HepG2 (cell line): ENCODE measurements at regions not wholly inside any gene's neighbourhood (a gene's known extent, or its start where the extent isn't known, plus 50 kb on each side); places are given as distances from the start of the nearest gene placed in this dataset.
A peak's percentile ranks its signal among the peaks of the same experiment; 100 is the strongest.

Experiments used
- ATAC-seq: fragments of 200-7000 bp; cut with Tn5 transposase; 3 replicates; pipeline ENCODE4 v1.9.1; 2020; ENCODE audit warnings: mild to moderate bottlenecking, moderate library complexity
- BruUV-seq: library from RNA; stranded (reverse); fragments of 400-500 nt; replicated peaks from 2 replicates; lab custom pipeline; 2021; lab: Mats Ljungman, UMichigan
- CTCF ChIA-PET: fragments of 300-600 bp; formaldehyde crosslinking; extraction: SDS; loops from one replicate; lab custom pipeline; 2021; ENCODE audit warnings: low total read pairs, inconsistent platforms, low intra/inter-chr PET ratio; lab: Yijun Ruan, JAX
- POLR2A ChIA-PET: fragments of 350-600 bp; sonication (Branson Sonifier 250); formaldehyde crosslinking; loops from one replicate; lab custom pipeline; 2020; ENCODE audit warnings: antibody characterized with exemption, inconsistent platforms; lab: Yijun Ruan, JAX
- DNase-seq: peaks from one replicate; pipeline ENCODE4 v3.0.0-alpha.2; 2015; ENCODE audit warnings: low spot score
- FAIRE-seq: peaks from 3 replicates; lab custom pipeline; 2011; peaks lifted over from hg19 to GRCh38; lab: Jason Lieb, UNC
- H2AFZ ChIP-seq: one replicate; pipeline ENCODE4 v1.6.1; 2011; ENCODE audit warnings: low read length, inconsistent platforms
- H3K27ac ChIP-seq: fragments of 300-600 bp; 3 replicates; pipeline ENCODE4 v1.8.0; 2011; ENCODE audit warnings: mixed run types, mild to moderate bottlenecking, mixed read lengths, low read length, inconsistent platforms; ENCODE audit not compliant: insufficient read depth; ENCODE audit errors: extremely low read length
- H3K27me3 ChIP-seq, 2 experiments: fragments of 200-600 bp in 1 of 2; 2 replicates in 1 of 2; 3 replicates in 1 of 2; pipeline versions ENCODE4 v1.6.0 to v1.8.0; 2011; ENCODE audit warnings: low read length in 2 of 2, mild to moderate bottlenecking in 2 of 2, moderate library complexity in 2 of 2, inconsistent platforms in 1 of 2; ENCODE audit not compliant: insufficient read depth in 2 of 2, control insufficient read depth in 1 of 2
- H3K36me3 ChIP-seq, 2 experiments: fragments of 200-600 bp in 1 of 2; replicated peaks in 1 of 2; 2 replicates in 1 of 2; 3 replicates in 1 of 2; pipeline versions ENCODE4 v1.5.1 to v1.8.0; 2011; ENCODE audit warnings: low read length in 2 of 2, inconsistent platforms in 1 of 2; ENCODE audit not compliant: insufficient read depth in 2 of 2, control insufficient read depth in 1 of 2
- H3K4me1 ChIP-seq: 2 replicates; pipeline ENCODE4 v1.5.1; 2012; ENCODE audit warnings: low read length, inconsistent platforms; ENCODE audit not compliant: insufficient read depth
- H3K4me2 ChIP-seq: 2 replicates; pipeline ENCODE4 v1.6.0; 2011; ENCODE audit warnings: low read depth, low read length, inconsistent platforms
- H3K4me3 ChIP-seq, 3 experiments: fragments of 200-600 bp in 1 of 3; sonication (generic), shearing (Covaris generic) in 1 of 3; replicated peaks in 1 of 3; 2 replicates each; pipeline ENCODE4 v1.5.1; 2011 to 2016; ENCODE audit warnings: low read length in 3 of 3, inconsistent platforms in 2 of 3, low read depth in 2 of 3, mild to moderate bottlenecking in 2 of 3, control low read depth in 1 of 3, mixed read lengths in 1 of 3; ENCODE audit not compliant: insufficient read depth in 1 of 3
- H3K79me2 ChIP-seq: one replicate; pipeline ENCODE4 v1.6.1; 2011; ENCODE audit warnings: low read length, inconsistent platforms; ENCODE audit not compliant: insufficient read depth
- H3K9ac ChIP-seq: 2 replicates; pipeline ENCODE4 v1.6.0; 2011; ENCODE audit warnings: mild to moderate bottlenecking, low read depth, low read length, inconsistent platforms; ENCODE audit not compliant: insufficient read depth
- H3K9me3 ChIP-seq: 2 replicates; pipeline ENCODE4 v1.5.1; 2012; ENCODE audit warnings: mild to moderate bottlenecking, low read length
- H4K20me1 ChIP-seq: 2 replicates; pipeline ENCODE4 v1.6.0; 2011; ENCODE audit warnings: inconsistent platforms, mild to moderate bottlenecking, low read length, moderate library complexity; ENCODE audit not compliant: insufficient read depth
- CEBPG ChIP-seq: IDR thresholded peaks from 2 replicates; pipeline ENCODE4 v1.6.1; 2016
- EHMT2 ChIP-seq: fragments of 200-600 bp; sonication (generic); IDR thresholded peaks from 2 replicates; pipeline ENCODE4 v1.7.0; 2017; ENCODE audit warnings: antibody characterized with exemption, low read depth, low read length, borderline replicate concordance
- HOXA9 ChIP-seq: sonication (generic); formaldehyde crosslinking; IDR thresholded peaks from 2 replicates; pipeline ENCODE4 v1.8.1; 2022; ENCODE audit warnings: missing genetic modification reagents, mild to moderate bottlenecking, moderate library complexity, borderline replicate concordance
- KLF16 ChIP-seq, 2 experiments: sonication (generic) in 1 of 2; formaldehyde crosslinking in 1 of 2; IDR thresholded peaks; 2 replicates each; pipeline versions ENCODE4 v1.6.1 to v1.8.0; 2016 to 2023; ENCODE audit warnings: missing genetic modification reagents in 2 of 2, missing compliant biosample characterization in 1 of 2
- KLF6 ChIP-seq: IDR thresholded peaks from 2 replicates; pipeline ENCODE4 v1.8.0; 2016; ENCODE audit warnings: missing biosample characterization, missing genetic modification reagents
- NFYC ChIP-seq: IDR thresholded peaks from 2 replicates; pipeline ENCODE4 v1.6.1; 2016; ENCODE audit warnings: missing genetic modification reagents, missing compliant biosample characterization
- NR2F2 ChIP-seq: IDR thresholded peaks from 2 replicates; pipeline ENCODE4 v1.6.1; 2012; ENCODE audit warnings: low read depth, inconsistent platforms, borderline replicate concordance
- XRCC5 ChIP-seq: fragments of 200-400 bp; formaldehyde crosslinking; optimal IDR thresholded peaks from 2 replicates; pipeline ENCODE3; 2017; ENCODE audit warnings: mild to moderate bottlenecking, low read length
- ZFAT ChIP-seq: sonication (generic); formaldehyde crosslinking; conservative IDR thresholded peaks from 2 replicates; pipeline ENCODE4 v1.8.1; 2023; ENCODE audit warnings: missing genetic modification reagents, inconsistent platforms
- ZNF276 ChIP-seq: sonication (generic); formaldehyde crosslinking; IDR thresholded peaks from 2 replicates; pipeline ENCODE4 v1.4.0; 2020; ENCODE audit warnings: mild to moderate bottlenecking, low read depth, missing genetic modification reagents
- ZNF281 ChIP-seq: sonication (generic); formaldehyde crosslinking; IDR thresholded peaks from 2 replicates; pipeline ENCODE4 v1.4.0; 2020; ENCODE audit warnings: missing genetic modification reagents, borderline replicate concordance
- ZNF296 ChIP-seq: sonication (generic); formaldehyde crosslinking; conservative IDR thresholded peaks from 2 replicates; pipeline ENCODE4 v1.5.0; 2020; ENCODE audit warnings: mild to moderate bottlenecking, missing genetic modification reagents
- ZNF878 ChIP-seq: sonication (generic); formaldehyde crosslinking; IDR thresholded peaks from 2 replicates; pipeline ENCODE4 v1.8.1; 2023; ENCODE audit warnings: mild to moderate bottlenecking, missing genetic modification reagents, moderate library complexity
- ZSCAN9 ChIP-seq: IDR thresholded peaks from 2 replicates; pipeline ENCODE4 v1.6.1; 2016; ENCODE audit warnings: borderline replicate concordance
- WGBS: methylation state at CpG from one replicate; pipeline ENCODE4 v1.1.6; 2017; ENCODE audit warnings: low lambda C conversion rate; 5-methylcytosine and 5-hydroxymethylcytosine counted together
- in situ Hi-C: cut with HindIII; loops from 2 replicates; pipeline ENCODE4 v1.10.0; 2017; ENCODE audit warnings: low pct_unique_long_range_greater_than_20kb; ENCODE audit not compliant: extremely low pct_ligation_motif_present
- intact Hi-C: fragments of 100-400 bp; cut with micrococcal nuclease; formaldehyde crosslinking; loops from one replicate; pipeline ENCODE4 v1.10.0; 2022; ENCODE audit not compliant: unreplicated experiment
- TF ChIP-seq, protein P1 (sequence below): sonication (generic); formaldehyde crosslinking; IDR thresholded peaks from 2 replicates; pipeline ENCODE4 v1.4.0; 2020; ENCODE audit warnings: missing genetic modification reagents, borderline replicate concordance
- TF ChIP-seq, protein P2 (sequence below), 2 experiments: IDR thresholded peaks; 2 replicates each; pipeline ENCODE4 v1.6.1; 2011 to 2012; ENCODE audit warnings: low read length in 2 of 2, borderline replicate concordance in 1 of 2, low read depth in 1 of 2, mild to moderate bottlenecking in 1 of 2, moderate library complexity in 1 of 2

- WGBS, result 2% methylated on average over 3 of the region's 3 CpGs
- H3K9ac ChIP-seq, result no peak overlapping the region
- intact Hi-C loops, result no loop called here
- FAIRE-seq (no peak), DNase-seq (peak; percentile 19), ATAC-seq (peak; percentile 43; the same call in 2 of the 3 replicates)
- CTCF ChIA-PET, result no interaction called here
- POLR2A ChIA-PET, result no interaction called here
- H3K36me3 ChIP-seq, result no peaks in the 10 kb centered on the region
- no peak overlapping the region for H3K4me3 ChIP-seq
- no TSS peak for BruUV-seq
- H3K4me2 ChIP-seq, result no peak overlapping the region
- no peaks in the 10 kb centered on the region for H3K27me3 ChIP-seq
- no peak overlapping the region for H3K27ac ChIP-seq
- in situ Hi-C loops, result no loop called here
- H3K79me2 ChIP-seq, result no peaks in the 10 kb centered on the region
- no peaks in the 10 kb centered on the region for H3K4me1 ChIP-seq
- H3K9me3 ChIP-seq, result no peaks in the 10 kb centered on the region
- H4K20me1 ChIP-seq, result no peaks in the 10 kb centered on the region
- H2AFZ ChIP-seq, result no peak overlapping the region
- TF ChIP-seq KLF6 (CRISPR knock-in tag), result 0 out of 2 replicates have a peak, but pooled peaks have one; percentile 69
- TF ChIP-seq ZSCAN9 (CRISPR knock-in tag), result 0 out of 2 replicates have a peak, but pooled peaks have one; percentile 59
- no peak for TF ChIP-seq ZNF296 (CRISPR knock-in tag)
- TF ChIP-seq HOXA9 (CRISPR knock-in tag), result no peak
- TF ChIP-seq KLF16 (CRISPR knock-in tag; IDR thresholded peaks at IDR 0.05), result 0 out of 4 replicates have a peak, but pooled peaks of 1 of the 2 experiments have one; percentile 25
- TF ChIP-seq ZFAT (CRISPR knock-in tag), result no peak
- no peak for TF ChIP-seq XRCC5
- TF ChIP-seq CEBPG (CRISPR knock-in tag), result no peak
- TF ChIP-seq EHMT2, result peak; percentile 66; the same call in 1 of the 2 replicates
- TF ChIP-seq, protein P1, sequence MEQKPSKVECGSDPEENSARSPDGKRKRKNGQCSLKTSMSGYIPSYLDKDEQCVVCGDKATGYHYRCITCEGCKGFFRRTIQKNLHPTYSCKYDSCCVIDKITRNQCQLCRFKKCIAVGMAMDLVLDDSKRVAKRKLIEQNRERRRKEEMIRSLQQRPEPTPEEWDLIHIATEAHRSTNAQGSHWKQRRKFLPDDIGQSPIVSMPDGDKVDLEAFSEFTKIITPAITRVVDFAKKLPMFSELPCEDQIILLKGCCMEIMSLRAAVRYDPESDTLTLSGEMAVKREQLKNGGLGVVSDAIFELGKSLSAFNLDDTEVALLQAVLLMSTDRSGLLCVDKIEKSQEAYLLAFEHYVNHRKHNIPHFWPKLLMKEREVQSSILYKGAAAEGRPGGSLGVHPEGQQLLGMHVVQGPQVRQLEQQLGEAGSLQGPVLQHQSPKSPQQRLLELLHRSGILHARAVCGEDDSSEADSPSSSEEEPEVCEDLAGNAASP (CRISPR knock-in tag), result peak; percentile 24; the same call in 1 of the 2 replicates
- no peak for TF ChIP-seq NFYC
- TF ChIP-seq, protein P2, sequence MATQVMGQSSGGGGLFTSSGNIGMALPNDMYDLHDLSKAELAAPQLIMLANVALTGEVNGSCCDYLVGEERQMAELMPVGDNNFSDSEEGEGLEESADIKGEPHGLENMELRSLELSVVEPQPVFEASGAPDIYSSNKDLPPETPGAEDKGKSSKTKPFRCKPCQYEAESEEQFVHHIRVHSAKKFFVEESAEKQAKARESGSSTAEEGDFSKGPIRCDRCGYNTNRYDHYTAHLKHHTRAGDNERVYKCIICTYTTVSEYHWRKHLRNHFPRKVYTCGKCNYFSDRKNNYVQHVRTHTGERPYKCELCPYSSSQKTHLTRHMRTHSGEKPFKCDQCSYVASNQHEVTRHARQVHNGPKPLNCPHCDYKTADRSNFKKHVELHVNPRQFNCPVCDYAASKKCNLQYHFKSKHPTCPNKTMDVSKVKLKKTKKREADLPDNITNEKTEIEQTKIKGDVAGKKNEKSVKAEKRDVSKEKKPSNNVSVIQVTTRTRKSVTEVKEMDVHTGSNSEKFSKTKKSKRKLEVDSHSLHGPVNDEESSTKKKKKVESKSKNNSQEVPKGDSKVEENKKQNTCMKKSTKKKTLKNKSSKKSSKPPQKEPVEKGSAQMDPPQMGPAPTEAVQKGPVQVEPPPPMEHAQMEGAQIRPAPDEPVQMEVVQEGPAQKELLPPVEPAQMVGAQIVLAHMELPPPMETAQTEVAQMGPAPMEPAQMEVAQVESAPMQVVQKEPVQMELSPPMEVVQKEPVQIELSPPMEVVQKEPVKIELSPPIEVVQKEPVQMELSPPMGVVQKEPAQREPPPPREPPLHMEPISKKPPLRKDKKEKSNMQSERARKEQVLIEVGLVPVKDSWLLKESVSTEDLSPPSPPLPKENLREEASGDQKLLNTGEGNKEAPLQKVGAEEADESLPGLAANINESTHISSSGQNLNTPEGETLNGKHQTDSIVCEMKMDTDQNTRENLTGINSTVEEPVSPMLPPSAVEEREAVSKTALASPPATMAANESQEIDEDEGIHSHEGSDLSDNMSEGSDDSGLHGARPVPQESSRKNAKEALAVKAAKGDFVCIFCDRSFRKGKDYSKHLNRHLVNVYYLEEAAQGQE (IDR thresholded peaks at IDR 0.05; ENCODE audit: borderline replicate concordance in 1 of 2, low read depth in 1 of 2, low read length in 2 of 2), result peak; percentile 82 to 99
- TF ChIP-seq ZNF276 (CRISPR knock-in tag), result no peak
- peak; percentile 57; the same call in 1 of the 2 replicates for TF ChIP-seq ZNF878 (CRISPR knock-in tag)
- no peak for TF ChIP-seq NR2F2
- peak; percentile 19; the same call in 1 of the 2 replicates for TF ChIP-seq ZNF281 (CRISPR knock-in tag)
These were observed 70.4 kb upstream of the APBB1IP start for GRCh38 chr10:26367771-26368170.
